Activated CD8-positive, alpha-beta T cell treated with anti-CD3 and anti-CD28 coated beads for 36 hours (primary cell): ENCODE measurements at regions not wholly inside any gene's neighbourhood (a gene's known extent, or its start where the extent isn't known, plus 50 kb on each side); places are given as distances from the start of the nearest gene placed in this dataset.
"Not testable (repeated sequence)": the region's sequence is repeated elsewhere in the genome, so short reads cannot be mapped to it uniquely, and the experiment has no call there.

Experiments used
- ATAC-seq: fragments of 200-7000 bp; cut with Tn5 transposase; one replicate; pipeline ENCODE4 v1.10.0; 2021; ENCODE audit warnings: mild to moderate bottlenecking, moderate library complexity
- CTCF ChIA-PET: fragments of 350-600 bp; sonication (Branson Sonifier 250); formaldehyde crosslinking; loops from one replicate; lab custom pipeline; 2021; ENCODE audit warnings: antibody characterized with exemption; lab: Charles Lee
- POLR2A ChIA-PET: fragments of 350-600 bp; sonication (Branson Sonifier 250); formaldehyde crosslinking; loops from one replicate; lab custom pipeline; 2021; ENCODE audit warnings: antibody characterized with exemption; lab: Charles Lee
- DNase-seq: peaks from one replicate; pipeline ENCODE4 v3.0.0-alpha.2; 2020
- H3K27ac Mint-ChIP-seq: one replicate; pipeline ENCODE4 v1.8.0; 2021; ENCODE audit warnings: mild to moderate bottlenecking, mixed read lengths
- H3K27me3 Mint-ChIP-seq: one replicate; pipeline ENCODE4 v1.8.0; 2021; ENCODE audit warnings: mixed read lengths
- H3K36me3 Mint-ChIP-seq: one replicate; pipeline ENCODE4 v1.8.0; 2021; ENCODE audit warnings: low read depth, mixed read lengths
- H3K4me1 Mint-ChIP-seq: one replicate; pipeline ENCODE4 v1.8.0; 2021; ENCODE audit warnings: low read depth, mixed read lengths
- H3K4me3 Mint-ChIP-seq: one replicate; pipeline ENCODE4 v1.8.0; 2021; ENCODE audit warnings: mild to moderate bottlenecking, moderate library complexity, mixed read lengths
- H3K9me3 Mint-ChIP-seq: one replicate; pipeline ENCODE4 v1.8.0; 2021; ENCODE audit warnings: mixed read lengths
- CTCF ChIP-seq: fragments of 200-600 bp; IDR thresholded peaks from one replicate; pipeline ENCODE4 v1.8.0; 2022; ENCODE audit warnings: antibody characterized with exemption, mild to moderate bottlenecking
- intact Hi-C: fragments of 100-400 bp; cut with micrococcal nuclease; formaldehyde crosslinking; loops from one replicate; pipeline ENCODE4 v1.10.0; 2022

GRCh38 chr13:53110614-53111013 lies 82.0 kb downstream of the OLFM4 start:
- Mint-ChIP-seq H3K27me3 (peaks cover 2% of the 10 kb centered on the region), H3K4me1 (no peaks in the 10 kb centered on the region), H3K9me3 (no peaks in the 10 kb centered on the region), H3K27ac (no peak overlapping the region), H3K4me3 (no peak overlapping the region), H3K36me3 (no peaks in the 10 kb centered on the region)
- no peak for DNase-seq
- ChIA-PET POLR2A (no interaction called here), CTCF (no interaction called here)
- TF ChIP-seq CTCF = no peak
- intact Hi-C loops = no loop called here
- no peak for ATAC-seq

- ChIA-PET CTCF (no interaction called here), POLR2A (no interaction called here)
- no peak for TF ChIP-seq CTCF
- intact Hi-C loops = no loop called here
- Mint-ChIP-seq H3K27me3 (peaks cover 2% of the 10 kb centered on the region), H3K4me1 (no peaks in the 10 kb centered on the region), H3K27ac (no peak overlapping the region), H3K4me3 (no peak overlapping the region), H3K9me3 (no peaks in the 10 kb centered on the region), H3K36me3 (no peaks in the 10 kb centered on the region)
- ATAC-seq (no peak), DNase-seq (no peak)
Observed at GRCh38 chr13:53112522-53112921, 83.9 kb downstream of the OLFM4 start.

DNA sequence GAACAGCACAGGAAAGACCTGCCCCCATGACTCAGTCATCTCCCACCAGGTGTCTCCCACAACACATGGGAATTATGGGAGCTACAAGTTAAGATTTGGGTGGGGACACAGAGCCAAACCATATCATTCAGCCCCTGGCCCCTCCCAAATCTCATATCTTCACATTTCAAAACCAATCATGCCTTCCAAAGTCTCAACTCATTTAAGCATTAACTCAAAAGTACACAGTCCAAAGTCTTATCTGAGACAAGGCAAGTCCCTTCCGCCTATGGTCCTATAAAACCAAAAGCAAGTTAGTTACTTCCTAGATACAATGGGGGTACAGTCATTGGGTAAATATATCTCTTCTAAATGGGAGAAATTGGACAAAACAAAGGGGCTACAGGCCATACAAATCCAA lies 88.4 kb downstream of the OLFM4 start:
- H3K9me3 Mint-ChIP-seq, CTCF ChIA-PET, H3K4me1 Mint-ChIP-seq, H3K36me3 Mint-ChIP-seq, H3K27me3 Mint-ChIP-seq, H3K27ac Mint-ChIP-seq, DNase-seq, H3K4me3 Mint-ChIP-seq, intact Hi-C loops, ATAC-seq, POLR2A ChIA-PET: not testable (repeated sequence)

GRCh38 chr13:53121131-53121773 lies 92.6 kb downstream of the OLFM4 start:
- POLR2A ChIA-PET = no interaction called here
- Mint-ChIP-seq H3K4me1 (no peaks in the 10 kb centered on the region), H3K4me3 (no peak overlapping the region), H3K27ac (no peak overlapping the region), H3K36me3 (no peaks in the 10 kb centered on the region), H3K27me3 (peaks cover 1% of the 10 kb centered on the region), H3K9me3 (no peaks in the 10 kb centered on the region)
- ATAC-seq = no peak
- intact Hi-C loops = no loop called here
- CTCF ChIA-PET = no interaction called here
- no peak for DNase-seq
- no peak for TF ChIP-seq CTCF

- H3K9me3 Mint-ChIP-seq = no peaks in the 10 kb centered on the region
Observed at GRCh38 chr13:53121919-53122318, 93.3 kb downstream of the OLFM4 start.

More at GRCh38 chr13:53121919-53122318, 93.3 kb downstream of the OLFM4 start:
- Mint-ChIP-seq H3K4me1 (no peaks in the 10 kb centered on the region), H3K36me3 (no peaks in the 10 kb centered on the region), H3K4me3 (no peak overlapping the region), H3K27me3 (peaks cover 1% of the 10 kb centered on the region), H3K27ac (no peak overlapping the region)
- ChIA-PET CTCF (no interaction called here), POLR2A (no interaction called here)
- ATAC-seq (no peak), DNase-seq (no peak)
- intact Hi-C loops = no loop called here
- TF ChIP-seq CTCF = no peak
